ENCODE measurements at regions not wholly inside any gene's neighbourhood (a gene's known extent, or its start where the extent isn't known, plus 50 kb on each side); places are given as distances from the start of the nearest gene placed in this dataset.
"Not testable (repeated sequence)": the region's sequence is repeated elsewhere in the genome, so short reads cannot be mapped to it uniquely, and the experiment has no call there.

DNA sequence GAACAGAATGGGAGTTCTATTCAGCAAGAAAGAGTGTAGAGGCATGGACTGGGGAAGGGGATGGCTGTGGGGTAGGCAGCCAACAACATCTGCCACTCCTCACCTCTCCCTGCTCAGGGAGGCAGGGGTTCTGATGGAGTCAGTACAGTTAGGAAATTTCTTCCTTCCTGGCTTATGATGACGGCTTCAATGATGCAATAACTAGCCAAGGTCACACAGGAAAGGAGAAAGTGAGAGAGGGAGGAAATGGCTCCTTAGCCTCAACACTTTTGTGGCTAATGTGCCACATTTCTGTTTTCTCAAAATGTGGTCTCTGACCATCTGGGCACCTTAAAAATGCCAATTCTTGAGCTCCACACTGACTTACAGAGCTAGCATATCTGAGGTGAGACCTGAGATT is 79.3 kb upstream of the PDZD8 start:
- 38% methylated on average over 1 of the region's 1 CpG; no CpG with 5 or more reads in 9 of the 10 experiments for WGBS, 10 experiments
- H3K4me3 ChIP-seq: no peak overlapping the region
- no peaks in the 10 kb centered on the region for H3K4me1 ChIP-seq (replicated peaks in 1 of 2)
- in situ Hi-C loops (cut with MboI; ENCODE audit: low pct_unique_long_range_greater_than_20kb in 2 of 9, low sequenced_read_pairs in 9 of 9, unreplicated experiment in 9 of 9): no loop called here
- no peak for ATAC-seq (replicated peaks in 6 of 8)
- H3K27ac ChIP-seq: no peak overlapping the region

DNA sequence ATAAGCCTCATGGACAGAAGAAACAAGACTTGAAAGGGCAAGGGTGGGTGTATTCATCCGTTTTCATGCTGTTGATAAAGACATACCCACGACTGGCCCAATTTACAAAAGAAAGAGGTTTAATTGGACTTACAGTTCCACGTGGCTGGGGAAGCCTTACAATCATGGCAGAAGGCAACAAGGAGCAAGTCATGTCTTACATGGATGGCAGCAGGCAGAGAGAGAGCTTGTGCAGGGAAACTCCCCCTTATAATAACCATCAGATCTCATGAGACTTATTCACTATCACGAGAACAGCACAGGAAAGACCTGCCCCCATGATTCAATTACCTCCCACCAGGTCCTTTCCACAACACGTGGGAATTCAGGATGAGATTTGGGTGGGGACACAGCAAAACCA is 78.2 kb upstream of the PDZD8 start:
- 43 to 83% (median 67%) methylated on average over 1 to 5 of the region's 5 CpGs; no CpG with 5 or more reads in 3 of the 10 experiments for WGBS, 10 experiments
- H3K4me1 ChIP-seq (replicated peaks in 1 of 2); H3K4me3 ChIP-seq; H3K27ac ChIP-seq; ATAC-seq (replicated peaks in 6 of 8); in situ Hi-C loops (cut with MboI; ENCODE audit: low pct_unique_long_range_greater_than_20kb in 2 of 9, low sequenced_read_pairs in 9 of 9, unreplicated experiment in 9 of 9): not testable (repeated sequence)

DNA sequence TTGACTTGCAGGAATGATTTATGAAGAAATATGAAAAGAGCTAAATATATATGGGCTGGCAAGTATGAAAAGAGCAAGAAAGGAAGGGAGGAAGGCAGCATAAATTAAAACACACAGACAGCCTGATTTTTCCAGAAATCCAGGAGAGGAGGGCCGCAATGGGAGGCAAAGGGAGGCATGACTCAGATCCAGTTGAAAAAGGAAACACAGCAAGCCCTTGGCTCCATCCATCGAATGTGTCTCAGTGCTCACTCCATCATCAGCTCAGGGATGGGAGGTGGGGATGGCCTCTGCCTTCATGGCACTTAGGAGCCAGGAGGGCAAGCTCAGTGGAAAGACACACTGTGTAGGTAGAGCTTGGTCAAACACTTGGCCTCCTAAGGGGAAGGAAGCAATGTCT is 75.7 kb upstream of the PDZD8 start:
- H3K4me3 ChIP-seq: no peak overlapping the region
- in situ Hi-C loops (cut with MboI; ENCODE audit: low pct_unique_long_range_greater_than_20kb in 2 of 9, low sequenced_read_pairs in 9 of 9, unreplicated experiment in 9 of 9): no loop called here
- no peak for ATAC-seq (replicated peaks in 6 of 8)
- no peak overlapping the region for H3K27ac ChIP-seq
- WGBS, 10 experiments: 20 to 100% (median 82%) methylated on average over 1 to 2 of the region's 2 CpGs; no CpG with 5 or more reads in 4 of the 10 experiments
- H3K4me1 ChIP-seq (replicated peaks in 1 of 2): peaks cover 2 to 5% of the 10 kb centered on the region in 2 donors

DNA sequence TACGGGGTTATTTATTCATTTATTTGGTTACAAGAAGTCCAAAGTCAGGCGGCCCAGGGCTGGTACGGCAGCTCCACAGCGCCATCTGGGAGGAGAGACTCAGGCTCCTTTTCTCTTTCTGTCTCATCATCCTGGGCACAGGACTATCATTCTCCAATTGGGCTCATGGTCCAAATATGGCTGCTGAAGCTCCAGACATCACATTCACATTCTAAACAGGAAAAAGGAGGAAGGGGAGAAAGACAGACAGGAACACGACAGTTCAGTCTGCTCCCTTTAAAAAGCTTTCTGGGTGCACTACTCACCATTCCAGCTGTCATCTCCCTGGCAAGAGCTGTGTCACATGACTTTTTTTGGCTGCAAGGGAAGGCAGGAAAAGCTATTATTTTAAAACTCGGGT is 74.4 kb upstream of the PDZD8 start:
- ATAC-seq (replicated peaks in 6 of 8): peak in 1 of 8 experiments; percentile 21
- WGBS, 10 experiments: 25 to 100% (median 79%) methylated on average over 1 to 6 of the region's 6 CpGs; no CpG with 5 or more reads in 3 of the 10 experiments

DNA sequence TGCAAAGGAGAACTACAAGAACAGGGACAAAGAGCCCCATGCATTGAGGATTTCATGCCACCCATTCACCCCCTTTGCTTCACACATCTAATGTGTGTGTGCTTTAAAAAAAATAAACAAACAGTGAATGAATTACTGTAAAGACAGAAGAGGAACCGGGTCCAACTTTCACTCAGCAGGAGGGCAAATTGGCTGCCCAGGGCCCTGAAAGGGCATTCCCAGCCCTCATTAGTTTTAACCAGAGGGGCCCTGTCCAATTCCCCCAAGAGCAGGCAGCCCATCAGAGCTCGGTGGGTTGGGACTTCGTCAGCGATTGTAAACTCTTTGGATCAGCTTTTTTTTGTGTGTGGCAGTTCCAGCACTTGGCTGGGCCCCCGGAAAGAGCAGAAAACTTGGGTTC is 73.6 kb upstream of the PDZD8 start:
- Histone ChIP-seq H3K27ac (no peak overlapping the region), H3K4me1 (replicated peaks in 1 of 2) (peaks cover 2 to 5% of the 10 kb centered on the region in 2 donors), H3K4me3 (no peak overlapping the region)
- no peak for ATAC-seq (replicated peaks in 6 of 8)
- WGBS, 10 experiments: 6 to 55% (median 21%) methylated on average over 2 to 5 of the region's 5 CpGs; no CpG with 5 or more reads in 5 of the 10 experiments
- in situ Hi-C loops (cut with MboI; ENCODE audit: low pct_unique_long_range_greater_than_20kb in 2 of 9, low sequenced_read_pairs in 9 of 9, unreplicated experiment in 9 of 9): no loop called here

More for the DNA sequence above, 74.4 kb upstream of the PDZD8 start:
- Histone ChIP-seq H3K4me3 (no peak overlapping the region), H3K27ac (no peak overlapping the region), H3K4me1 (replicated peaks in 1 of 2) (peaks cover 2 to 5% of the 10 kb centered on the region in 2 donors)
- in situ Hi-C loops (cut with MboI; ENCODE audit: low pct_unique_long_range_greater_than_20kb in 2 of 9, low sequenced_read_pairs in 9 of 9, unreplicated experiment in 9 of 9): no loop called here

DNA sequence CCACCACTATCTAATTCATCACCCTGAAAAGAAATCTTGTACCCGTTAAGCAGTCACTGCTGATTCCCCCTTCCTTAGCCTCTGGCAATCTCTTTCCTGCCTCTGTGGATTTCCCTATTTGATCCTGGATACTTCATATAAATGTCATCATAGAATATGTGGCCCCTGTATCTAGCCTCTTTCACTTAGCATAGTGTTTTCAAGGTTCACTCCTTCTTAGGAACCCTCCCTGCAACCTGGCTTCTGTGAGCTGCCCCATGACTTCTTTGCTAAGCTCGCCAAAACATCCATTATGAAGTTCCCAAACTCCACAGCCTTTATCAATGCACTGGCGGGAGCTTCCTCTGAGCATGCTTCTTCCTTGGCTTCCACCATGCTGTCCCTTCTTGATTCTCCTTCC is 70.8 kb upstream of the PDZD8 start:
- Histone ChIP-seq H3K27ac (no peak overlapping the region), H3K4me3 (no peak overlapping the region), H3K4me1 (replicated peaks in 1 of 2) (peaks cover 2 to 5% of the 10 kb centered on the region in 2 donors)
- WGBS, 10 experiments: 58 to 89% (median 80%) methylated on average over 1 to 2 of the region's 3 CpGs; no CpG with 5 or more reads in 4 of the 10 experiments
- ATAC-seq (replicated peaks in 6 of 8): no peak
- in situ Hi-C loops (cut with MboI; ENCODE audit: low pct_unique_long_range_greater_than_20kb in 2 of 9, low sequenced_read_pairs in 9 of 9, unreplicated experiment in 9 of 9): no loop called here

DNA sequence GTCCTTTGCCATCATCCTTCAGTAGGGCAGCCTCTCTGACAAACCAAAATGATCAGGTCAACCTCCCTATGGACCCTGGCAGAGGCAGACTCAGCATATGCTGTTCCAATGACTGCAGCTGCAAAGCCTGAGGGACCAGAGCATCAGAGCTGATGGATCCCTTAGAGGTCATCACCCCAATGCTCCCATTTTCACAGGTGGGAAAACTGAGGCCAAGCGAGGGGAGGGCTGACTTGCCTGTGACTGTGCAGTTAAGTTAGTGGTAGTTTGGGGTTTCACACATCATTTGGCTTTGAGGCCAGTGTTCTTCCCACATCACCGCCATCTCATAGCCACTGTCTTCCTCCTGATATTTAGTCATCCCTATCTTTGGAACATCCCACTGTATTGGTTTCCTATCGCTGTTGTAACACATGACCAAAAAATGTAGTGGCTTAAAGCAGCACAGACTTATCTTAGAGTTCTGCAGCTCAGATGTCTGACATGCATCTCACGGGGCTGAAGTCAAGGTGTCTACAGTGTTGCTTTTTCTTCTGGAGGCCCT is 69.3 kb upstream of the PDZD8 start:
- no peak overlapping the region for H3K27ac ChIP-seq
- ATAC-seq (replicated peaks in 6 of 8): no peak
- H3K4me3 ChIP-seq: no peak overlapping the region
- 0 to 100% (median 80%) methylated on average over 1 to 3 of the region's 4 CpGs; no CpG with 5 or more reads in 2 of the 10 experiments for WGBS, 10 experiments
- in situ Hi-C loops (cut with MboI; ENCODE audit: low pct_unique_long_range_greater_than_20kb in 2 of 9, low sequenced_read_pairs in 9 of 9, unreplicated experiment in 9 of 9): no loop called here
- H3K4me1 ChIP-seq (replicated peaks in 1 of 2): peaks cover 2 to 5% of the 10 kb centered on the region in 2 donors

DNA sequence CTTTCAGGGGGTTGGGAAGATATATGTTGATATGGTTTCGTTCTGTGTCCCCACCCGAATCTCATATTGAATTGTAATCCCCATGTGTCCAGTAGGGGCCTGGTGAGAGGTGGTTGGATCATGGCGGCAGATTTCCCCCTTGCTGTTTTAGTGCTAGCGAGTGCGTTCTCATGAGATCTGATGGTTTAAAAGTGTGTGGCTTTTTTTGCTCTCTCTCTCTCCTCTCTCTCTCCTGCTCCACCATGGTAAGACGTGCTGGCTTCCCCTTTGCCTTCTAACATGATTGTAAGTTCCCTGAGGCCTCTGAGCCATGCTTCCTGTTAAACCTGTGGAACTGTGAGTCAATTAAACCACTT is 68.4 kb upstream of the PDZD8 start:
- Histone ChIP-seq H3K4me3 (no peak overlapping the region), H3K4me1 (replicated peaks in 1 of 2) (peaks cover under 1 to 2% of the 10 kb centered on the region in 2 donors), H3K27ac (no peak overlapping the region)
- in situ Hi-C loops (cut with MboI; ENCODE audit: low pct_unique_long_range_greater_than_20kb in 2 of 9, low sequenced_read_pairs in 9 of 9, unreplicated experiment in 9 of 9): no loop called here
- WGBS, 10 experiments: 53 to 100% (median 94%) methylated on average over 1 to 6 of the region's 6 CpGs; no CpG with 5 or more reads in 2 of the 10 experiments
- no peak for ATAC-seq (replicated peaks in 6 of 8)

DNA sequence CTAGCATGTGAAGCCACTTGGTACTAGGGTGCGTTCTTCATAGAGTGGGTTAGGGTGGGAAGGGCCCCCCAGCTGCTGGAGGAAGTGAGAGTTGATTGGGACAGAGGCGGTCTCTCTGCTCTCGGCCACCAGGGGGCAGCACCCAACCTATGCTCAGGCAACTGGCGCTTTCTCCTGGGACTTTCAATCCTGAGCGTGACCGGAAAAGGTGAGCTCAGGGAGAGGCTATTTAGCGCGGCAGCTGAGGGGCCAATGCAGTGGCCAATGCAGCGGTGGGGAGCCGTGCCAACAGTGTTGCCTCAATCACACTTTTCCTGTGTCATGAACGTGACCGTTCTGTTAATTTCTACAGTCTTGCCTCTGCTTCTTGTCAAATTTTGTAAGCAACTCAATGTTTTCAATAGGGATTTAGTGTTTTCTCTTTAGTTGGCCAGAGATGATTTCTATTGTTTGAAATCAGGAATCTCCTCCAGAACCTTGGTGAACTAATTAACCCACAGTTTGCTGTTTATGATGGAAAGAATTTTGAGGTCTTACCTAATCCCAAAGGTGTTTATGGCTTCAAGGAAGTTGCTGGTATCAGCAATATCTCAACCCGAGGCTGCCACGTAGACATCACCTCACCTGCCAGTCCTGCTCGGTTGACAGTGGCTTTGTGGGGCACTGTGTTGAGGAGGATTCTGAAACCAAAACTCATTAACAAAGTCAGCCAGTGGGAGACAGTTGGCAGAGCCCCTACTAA is 67.9 kb upstream of the PDZD8 start:
- 22 to 88% (median 67%) methylated on average over 2 to 12 of the region's 15 CpGs; no CpG with 5 or more reads in 3 of the 10 experiments for WGBS, 10 experiments
- H3K4me3 ChIP-seq: no peak overlapping the region
- ATAC-seq (replicated peaks in 6 of 8): peak in 7 of 8 experiments; percentile 45 to 97 (median 76)
- H3K4me1 ChIP-seq (replicated peaks in 1 of 2): no peaks in the 10 kb centered on the region
- in situ Hi-C loops (cut with MboI; ENCODE audit: low pct_unique_long_range_greater_than_20kb in 2 of 9, low sequenced_read_pairs in 9 of 9, unreplicated experiment in 9 of 9): no loop called here
- H3K27ac ChIP-seq: no peak overlapping the region

DNA sequence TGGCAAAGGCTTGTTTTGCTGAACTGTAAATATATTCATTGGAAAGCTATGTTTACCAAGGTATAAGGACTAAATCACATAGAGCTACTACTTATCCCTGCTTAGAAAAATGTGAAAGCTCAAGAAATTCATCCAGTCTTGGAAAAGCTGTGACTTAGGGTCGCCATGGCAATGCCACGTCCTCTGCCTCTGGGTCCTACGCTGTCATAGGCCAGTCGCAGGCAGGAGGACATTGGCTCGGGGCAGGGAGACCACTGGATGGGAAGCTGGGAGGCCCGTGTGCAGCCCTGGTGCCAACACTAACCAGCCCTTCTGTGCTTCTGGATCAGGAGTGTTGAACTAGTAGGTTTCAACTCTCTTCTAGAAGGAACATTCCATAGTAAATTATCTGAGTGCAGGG is 67.3 kb upstream of the PDZD8 start:
- Histone ChIP-seq H3K4me3 (no peak overlapping the region), H3K27ac (no peak overlapping the region), H3K4me1 (replicated peaks in 1 of 2) (no peaks in the 10 kb centered on the region)
- in situ Hi-C loops (cut with MboI; ENCODE audit: low pct_unique_long_range_greater_than_20kb in 2 of 9, low sequenced_read_pairs in 9 of 9, unreplicated experiment in 9 of 9): no loop called here
- ATAC-seq (replicated peaks in 6 of 8): peak in 5 of 8 experiments; percentile 30 to 87 (median 40)
- 17 to 100% (median 77%) methylated on average over 1 to 5 of the region's 6 CpGs; no CpG with 5 or more reads in 3 of the 10 experiments for WGBS, 10 experiments

DNA sequence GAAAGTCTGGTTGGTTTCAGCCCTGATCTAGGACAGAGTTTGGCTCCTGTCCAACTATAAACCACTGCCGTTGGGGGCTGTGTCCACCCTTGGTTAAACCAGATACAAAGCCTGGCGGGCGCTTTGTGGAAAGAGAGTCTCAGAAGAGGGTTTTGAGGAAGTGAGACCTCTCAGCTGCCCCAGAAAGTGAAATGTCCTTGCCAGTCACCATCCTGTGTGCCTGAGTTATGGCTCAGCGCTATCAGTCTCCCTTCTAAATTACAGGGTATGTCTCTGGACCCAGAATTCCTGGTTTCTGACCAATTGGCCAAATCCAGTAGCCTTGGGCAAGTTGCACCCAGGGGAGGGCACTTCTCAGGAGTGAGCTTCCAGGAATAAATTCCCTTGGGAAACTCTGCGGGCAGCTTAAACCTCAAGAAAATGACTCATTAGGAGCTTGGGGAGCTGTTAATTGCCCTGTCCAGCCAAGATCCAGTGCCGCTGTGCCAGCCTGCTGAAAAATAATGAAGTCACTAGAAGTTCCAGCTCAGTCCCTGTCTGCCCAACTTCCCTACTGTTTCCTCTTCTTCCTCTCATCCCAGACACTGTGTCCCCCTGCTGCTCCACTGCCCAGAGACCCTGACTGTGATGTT is 66.7 kb upstream of the PDZD8 start:
- no peak overlapping the region for H3K27ac ChIP-seq
- H3K4me3 ChIP-seq: no peak overlapping the region
- no peaks in the 10 kb centered on the region for H3K4me1 ChIP-seq (replicated peaks in 1 of 2)
- in situ Hi-C loops (cut with MboI; ENCODE audit: low pct_unique_long_range_greater_than_20kb in 2 of 9, low sequenced_read_pairs in 9 of 9, unreplicated experiment in 9 of 9): no loop called here
- peak in 1 of 8 experiments; percentile 27 for ATAC-seq (replicated peaks in 6 of 8)
- WGBS, 10 experiments: 0 to 100% (median 61%) methylated on average over 1 to 4 of the region's 6 CpGs; no CpG with 5 or more reads in 2 of the 10 experiments

DNA sequence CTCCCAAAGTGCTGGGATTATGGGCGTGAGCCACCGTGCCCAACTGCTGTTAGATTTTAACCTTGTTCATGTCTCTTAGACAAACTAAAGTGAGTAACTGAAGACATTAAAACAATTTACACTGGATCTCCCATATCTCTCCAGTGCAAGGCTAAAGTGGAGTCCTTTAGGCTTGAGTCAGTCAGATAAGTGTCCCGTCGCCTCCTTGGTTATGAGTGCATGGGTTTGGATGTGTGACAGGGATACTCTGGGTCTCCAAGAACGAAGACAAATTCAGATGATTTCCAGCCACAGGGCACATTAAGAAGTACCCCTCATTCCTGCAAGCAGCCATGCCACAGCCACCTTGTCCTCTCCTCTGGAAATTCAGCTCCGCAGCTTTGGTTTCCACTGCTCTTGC is 66.1 kb upstream of the PDZD8 start:
- H3K4me3 ChIP-seq: no peak overlapping the region
- H3K4me1 ChIP-seq (replicated peaks in 1 of 2): no peaks in the 10 kb centered on the region
- no peak for ATAC-seq (replicated peaks in 6 of 8)
- WGBS, 10 experiments: 48 to 100% (median 70%) methylated on average over 1 to 4 of the region's 6 CpGs; no CpG with 5 or more reads in 1 of the 10 experiments
- in situ Hi-C loops (cut with MboI; ENCODE audit: low pct_unique_long_range_greater_than_20kb in 2 of 9, low sequenced_read_pairs in 9 of 9, unreplicated experiment in 9 of 9): no loop called here
- H3K27ac ChIP-seq: no peak overlapping the region

DNA sequence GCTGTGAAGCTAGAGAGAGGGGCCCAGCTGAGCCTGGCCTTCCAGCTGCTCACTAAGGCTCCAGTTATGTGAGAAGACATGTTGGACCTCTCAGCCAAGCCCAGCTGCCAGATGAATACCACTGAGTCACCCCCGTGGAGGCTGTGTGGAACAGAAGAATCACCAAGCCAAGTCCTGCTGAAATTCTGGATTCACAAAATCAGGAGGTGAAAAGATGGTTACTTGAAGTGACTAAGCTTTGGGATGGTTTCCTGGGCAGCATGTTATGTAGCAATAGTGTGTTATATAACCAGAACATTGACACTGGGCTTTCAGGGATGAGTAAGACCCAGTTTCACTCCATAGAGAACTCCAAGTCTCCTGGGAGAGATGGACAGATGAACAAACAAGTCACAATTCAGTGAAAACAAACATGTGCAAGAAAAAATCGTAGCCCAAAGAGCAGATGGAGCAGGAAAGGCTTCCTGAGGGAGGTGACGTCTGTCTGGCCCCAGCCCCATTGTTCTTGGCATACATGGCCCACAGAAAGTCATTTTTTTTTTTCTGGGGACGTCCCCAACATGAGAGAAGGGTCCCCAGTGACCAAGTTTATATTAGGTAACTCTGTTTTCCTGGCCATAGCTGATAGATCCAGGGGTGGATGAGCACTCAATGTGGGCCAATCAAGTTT is 64.1 kb upstream of the PDZD8 start:
- in situ Hi-C loops (cut with MboI; ENCODE audit: low pct_unique_long_range_greater_than_20kb in 2 of 9, low sequenced_read_pairs in 9 of 9, unreplicated experiment in 9 of 9): no loop called here
- H3K4me3 ChIP-seq: no peak overlapping the region
- ATAC-seq (replicated peaks in 6 of 8): peak in 2 of 8 experiments; percentile 48 to 50
- H3K27ac ChIP-seq: no peak overlapping the region
- 0 to 83% (median 17%) methylated on average over 1 to 4 of the region's 4 CpGs; no CpG with 5 or more reads in 1 of the 10 experiments for WGBS, 10 experiments
- H3K4me1 ChIP-seq (replicated peaks in 1 of 2): no peaks in the 10 kb centered on the region
